ENCODE measurements at regions not wholly inside any gene's neighbourhood (a gene's known extent, or its start where the extent isn't known, plus 50 kb on each side); places are given as distances from the start of the nearest gene placed in this dataset.
A peak's percentile ranks its signal among the peaks of the same experiment; 100 is the strongest.
"Not testable (repeated sequence)": the region's sequence is repeated elsewhere in the genome, so short reads cannot be mapped to it uniquely, and the experiment has no call there.

- no peak overlapping the region for H3K4me3 Mint-ChIP-seq
- H3K27me3 Mint-ChIP-seq = peaks cover 21% of the 10 kb centered on the region
- CTCF ChIA-PET = interaction anchor here (2.0 kb wide), 1 partner anchor 8 kb away, joined by 15 read pairs; no protein-coding TSS in a partner anchor
- H3K27ac Mint-ChIP-seq = no peak overlapping the region
- H3K4me1 Mint-ChIP-seq = no peaks in the 10 kb centered on the region
- H3K36me3 Mint-ChIP-seq = no peaks in the 10 kb centered on the region
- no peak for DNase-seq
- no peaks in the 10 kb centered on the region for H3K9me3 Mint-ChIP-seq
Measured at GRCh38 chr6:137581019-137581707, 87.0 kb upstream of the OLIG3 start.

GRCh38 chr6:137583519-137583918 lies 89.3 kb upstream of the OLIG3 start:
- H3K27ac Mint-ChIP-seq, CTCF ChIA-PET, DNase-seq, H3K4me3 Mint-ChIP-seq, H3K4me1 Mint-ChIP-seq, H3K36me3 Mint-ChIP-seq, H3K9me3 Mint-ChIP-seq: not testable (repeated sequence)
- peaks cover 35% of the 10 kb centered on the region for H3K27me3 Mint-ChIP-seq

- peaks cover 40% of the 10 kb centered on the region for H3K27me3 Mint-ChIP-seq
Measured at GRCh38 chr6:137588472-137588871, 94.3 kb upstream of the OLIG3 start.

GRCh38 chr6:137589067-137589848 lies 95.1 kb upstream of the OLIG3 start:
- CTCF ChIA-PET = interaction anchor here (0.5 to 3.0 kb wide), 47 partner anchors 9 to 1454 kb away, joined by 3 to 17 read pairs (median 4); partner anchors contain the start of gene OLIG3
- H3K4me1 Mint-ChIP-seq = peaks cover 19% of the 10 kb centered on the region
- H3K9me3 Mint-ChIP-seq = peaks cover 6% of the 10 kb centered on the region
- no peak overlapping the region for H3K27ac Mint-ChIP-seq
- peaks cover 37% of the 10 kb centered on the region for H3K27me3 Mint-ChIP-seq
- peaks cover 1% of the 10 kb centered on the region for H3K36me3 Mint-ChIP-seq
- peak; percentile 79 for DNase-seq
- no peak overlapping the region for H3K4me3 Mint-ChIP-seq

More at GRCh38 chr6:137588472-137588871, 94.3 kb upstream of the OLIG3 start:
- no peak for DNase-seq
- Mint-ChIP-seq H3K36me3 (no peaks in the 10 kb centered on the region), H3K9me3 (peaks cover 6% of the 10 kb centered on the region), H3K27ac (no peak overlapping the region), H3K4me1 (peaks cover 19% of the 10 kb centered on the region), H3K4me3 (no peak overlapping the region)
- CTCF ChIA-PET = interaction anchor here (0.5 to 3.0 kb wide), 20 partner anchors 8 to 1453 kb away, joined by 3 to 17 read pairs (median 8); partner anchors contain the start of gene OLIG3

GRCh38 chr6:137590684-137591083 lies 96.5 kb upstream of the OLIG3 start:
- H3K4me1 Mint-ChIP-seq = peaks cover 19% of the 10 kb centered on the region
- no peak for DNase-seq
- H3K9me3 Mint-ChIP-seq = peaks cover 6% of the 10 kb centered on the region
- peaks cover 1% of the 10 kb centered on the region for H3K36me3 Mint-ChIP-seq
- no peak overlapping the region for H3K27ac Mint-ChIP-seq
- CTCF ChIA-PET = interaction anchor here (0.6 to 3.0 kb wide), 10 partner anchors 14 to 277 kb away, joined by 3 to 17 read pairs (median 4); no protein-coding TSS in a partner anchor
- no peak overlapping the region for H3K4me3 Mint-ChIP-seq
- peaks cover 36% of the 10 kb centered on the region for H3K27me3 Mint-ChIP-seq

- CTCF ChIA-PET = no interaction called here
- Mint-ChIP-seq H3K4me1 (no peaks in the 10 kb centered on the region), H3K9me3 (peaks cover 2% of the 10 kb centered on the region), H3K27me3 (peaks cover 35% of the 10 kb centered on the region), H3K36me3 (no peaks in the 10 kb centered on the region), H3K4me3 (no peak overlapping the region), H3K27ac (no peak overlapping the region)
- no peak for DNase-seq
Measured at GRCh38 chr6:137601471-137601870, 107.3 kb upstream of the OLIG3 start.

- H3K4me3 Mint-ChIP-seq = no peak overlapping the region
- H3K4me1 Mint-ChIP-seq = no peaks in the 10 kb centered on the region
- no peak for DNase-seq
- H3K27me3 Mint-ChIP-seq = peaks cover 32% of the 10 kb centered on the region
- CTCF ChIA-PET = interaction anchor here (1.2 kb wide), 1 partner anchor 13 kb away, joined by 3 read pairs; no protein-coding TSS in a partner anchor
- H3K27ac Mint-ChIP-seq = no peak overlapping the region
- H3K9me3 Mint-ChIP-seq = peaks cover 2% of the 10 kb centered on the region
- no peaks in the 10 kb centered on the region for H3K36me3 Mint-ChIP-seq
Measured at GRCh38 chr6:137602313-137603197, 108.4 kb upstream of the OLIG3 start.

- H3K4me3 Mint-ChIP-seq = no peak overlapping the region
- no peaks in the 10 kb centered on the region for H3K36me3 Mint-ChIP-seq
- CTCF ChIA-PET = no interaction called here
- no peak for DNase-seq
- H3K27me3 Mint-ChIP-seq = peaks cover 28% of the 10 kb centered on the region
- peaks cover 5% of the 10 kb centered on the region for H3K9me3 Mint-ChIP-seq
- no peaks in the 10 kb centered on the region for H3K4me1 Mint-ChIP-seq
- no peak overlapping the region for H3K27ac Mint-ChIP-seq
Measured at GRCh38 chr6:137610702-137611101, 116.5 kb upstream of the OLIG3 start.

- no peak overlapping the region for H3K27ac Mint-ChIP-seq
- CTCF ChIA-PET = no interaction called here
Measured at GRCh38 chr6:137623293-137623692, 129.1 kb upstream of the OLIG3 start.

GRCh38 chr6:137625100-137625661 lies 131.0 kb upstream of the OLIG3 start:
- no peaks in the 10 kb centered on the region for H3K4me1 Mint-ChIP-seq
- no peaks in the 10 kb centered on the region for H3K9me3 Mint-ChIP-seq
- H3K27ac Mint-ChIP-seq = no peak overlapping the region
- no peak for DNase-seq
- H3K4me3 Mint-ChIP-seq = no peak overlapping the region
- H3K27me3 Mint-ChIP-seq = peaks cover 25% of the 10 kb centered on the region
- CTCF ChIA-PET = no interaction called here
- H3K36me3 Mint-ChIP-seq = no peaks in the 10 kb centered on the region

More at GRCh38 chr6:137623293-137623692, 129.1 kb upstream of the OLIG3 start:
- Mint-ChIP-seq H3K4me3 (no peak overlapping the region), H3K27me3 (peaks cover 28% of the 10 kb centered on the region), H3K9me3 (no peaks in the 10 kb centered on the region), H3K4me1 (no peaks in the 10 kb centered on the region), H3K36me3 (no peaks in the 10 kb centered on the region)
- DNase-seq = no peak

- Mint-ChIP-seq H3K27ac (no peak overlapping the region), H3K9me3 (no peaks in the 10 kb centered on the region), H3K4me1 (no peaks in the 10 kb centered on the region), H3K27me3 (peaks cover 25% of the 10 kb centered on the region), H3K36me3 (no peaks in the 10 kb centered on the region), H3K4me3 (no peak overlapping the region)
- no peak for DNase-seq
- CTCF ChIA-PET = interaction anchor here (1.0 kb wide), 1 partner anchor 284 kb away, joined by 5 read pairs; no protein-coding TSS in a partner anchor
Measured at GRCh38 chr6:137625808-137626207, 131.6 kb upstream of the OLIG3 start.

- Mint-ChIP-seq H3K27me3 (peaks cover 9% of the 10 kb centered on the region), H3K4me1 (no peaks in the 10 kb centered on the region), H3K9me3 (no peaks in the 10 kb centered on the region), H3K27ac (no peak overlapping the region), H3K4me3 (no peak overlapping the region), H3K36me3 (no peaks in the 10 kb centered on the region)
- CTCF ChIA-PET = interaction anchor here (1.1 to 1.4 kb wide), 2 partner anchors 8 to 41 kb away, joined by 4 read pairs; no protein-coding TSS in a partner anchor
- no peak for DNase-seq
Measured at GRCh38 chr6:137630666-137631065, 136.5 kb upstream of the OLIG3 start.

GRCh38 chr6:137631323-137631722 lies 137.1 kb upstream of the OLIG3 start:
- Mint-ChIP-seq H3K27me3 (peaks cover 9% of the 10 kb centered on the region), H3K4me1 (no peaks in the 10 kb centered on the region), H3K27ac (no peak overlapping the region), H3K9me3 (no peaks in the 10 kb centered on the region), H3K4me3 (no peak overlapping the region), H3K36me3 (no peaks in the 10 kb centered on the region)
- no peak for DNase-seq
- CTCF ChIA-PET = interaction anchor here (1.4 kb wide), 1 partner anchor 42 kb away, joined by 4 read pairs; no protein-coding TSS in a partner anchor
